Fibroblast of pulmonary artery (primary cell): ENCODE measurements at regions not wholly inside any gene's neighbourhood (a gene's known extent, or its start where the extent isn't known, plus 50 kb on each side); places are given as distances from the start of the nearest gene placed in this dataset.

Source experiments
- DNase-seq: peaks from one replicate; pipeline ENCODE4 v3.0.0-alpha.2; 2010; ENCODE audit warnings: low read depth
- H3K4me3 ChIP-seq: replicated peaks from 2 replicates; pipeline ENCODE4 v1.5.1; 2011; ENCODE audit warnings: low read depth, mild to moderate bottlenecking, control low read depth, low read length, moderate library complexity
- CTCF ChIP-seq: IDR thresholded peaks from 2 replicates; pipeline ENCODE4 v1.5.1; 2011; ENCODE audit warnings: mild to moderate bottlenecking, control low read depth, low read length, inconsistent platforms; ENCODE audit errors: missing control alignments

DNA sequence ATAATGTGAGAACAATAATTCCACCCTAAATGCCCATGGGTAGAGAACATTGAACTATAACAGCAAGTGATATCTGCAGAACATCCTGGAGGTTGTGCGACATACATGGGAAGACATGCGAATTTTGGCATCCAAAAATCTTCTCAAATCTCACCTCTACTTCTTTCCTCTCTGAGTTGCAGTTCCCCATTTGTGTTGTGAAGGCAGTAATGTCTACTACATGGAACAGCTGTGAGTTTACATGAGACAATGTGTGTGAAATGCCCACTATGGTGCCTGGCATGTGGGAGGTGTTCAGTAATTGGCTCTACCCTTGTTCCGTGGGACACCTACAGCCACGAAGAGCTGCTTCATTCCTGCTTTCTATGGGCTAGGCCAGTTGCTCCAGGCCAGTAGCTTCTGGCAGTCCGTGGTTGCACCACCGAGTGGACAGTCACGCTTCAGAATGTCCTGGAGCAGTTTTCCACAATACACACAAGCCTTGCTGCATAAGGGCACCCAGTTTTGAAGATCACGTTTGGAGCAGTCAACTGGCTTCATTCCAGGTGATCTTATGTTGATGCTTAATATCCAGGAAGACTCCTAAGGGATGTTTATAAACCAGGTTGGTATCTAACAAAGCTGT, 297.7 kb downstream of the DEPDC1B start:
- H3K4me3 ChIP-seq, result no peak overlapping the region
- TF ChIP-seq CTCF, result no peak
- DNase-seq, result no peak

DNA sequence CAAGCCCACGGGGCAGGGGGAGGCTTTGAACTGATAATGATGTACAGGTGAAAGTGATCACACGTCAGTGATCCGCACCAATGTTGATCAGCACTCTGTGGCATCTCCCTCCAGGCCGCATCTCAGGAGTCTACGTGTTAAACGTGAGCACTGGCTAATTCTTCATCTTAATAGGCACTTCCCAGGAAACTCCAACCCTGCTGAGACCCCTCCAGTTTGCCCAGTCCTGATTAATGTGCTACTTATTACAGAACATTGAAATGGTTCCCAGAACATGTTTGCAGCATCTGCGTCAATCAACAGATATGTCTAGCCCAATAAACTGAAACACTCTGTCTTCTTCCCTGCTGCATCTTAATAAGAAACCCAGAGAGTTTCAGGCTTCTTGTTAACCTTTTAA, 298.4 kb downstream of the DEPDC1B start:
- DNase-seq, result no peak
- H3K4me3 ChIP-seq, result no peak overlapping the region
- no peak for TF ChIP-seq CTCF

- H3K4me3 ChIP-seq, result no peak overlapping the region
- no peak for TF ChIP-seq CTCF
- no peak for DNase-seq
Measured at GRCh38 chr5:60399507-60399906, 300.5 kb downstream of the DEPDC1B start.

GRCh38 chr5:60395712-60396329, 304.1 kb downstream of the DEPDC1B start:
- H3K4me3 ChIP-seq, result no peak overlapping the region
- no peak for DNase-seq
- TF ChIP-seq CTCF, result no peak

- DNase-seq, result no peak
- no peak overlapping the region for H3K4me3 ChIP-seq
- TF ChIP-seq CTCF, result no peak
Measured at GRCh38 chr5:60387051-60387440, 312.9 kb downstream of the DEPDC1B start.

- TF ChIP-seq CTCF, result no peak
- DNase-seq, result no peak
- no peak overlapping the region for H3K4me3 ChIP-seq
Measured at GRCh38 chr5:60386436-60387050, 313.4 kb downstream of the DEPDC1B start.
